Activated T-helper 1 cell treated with Interleukin-2 at 50 U/mL for 16 hours (primary cell): ENCODE measurements at regions not wholly inside any gene's neighbourhood (a gene's known extent, or its start where the extent isn't known, plus 50 kb on each side); places are given as distances from the start of the nearest gene placed in this dataset.
"Not testable (repeated sequence)": the region's sequence is repeated elsewhere in the genome, so short reads cannot be mapped to it uniquely, and the experiment has no call there.

Experiments
- DNase-seq: peaks from one replicate; pipeline ENCODE4 v3.0.0-alpha.2; 2020; ENCODE audit warnings: low read depth

- DNase-seq: no peak
These were observed 67.4 kb upstream of the ZNF746 start for GRCh38 chr7:149565096-149565382.

GRCh38 chr7:149564340-149565095, 66.9 kb upstream of the ZNF746 start:
- no peak for DNase-seq

GRCh38 chr7:149562602-149563001, 65.0 kb upstream of the ZNF746 start:
- DNase-seq: no peak

GRCh38 chr7:149561072-149561471, 63.5 kb upstream of the ZNF746 start:
- no peak for DNase-seq

- DNase-seq: no peak
These were observed 62.1 kb upstream of the ZNF746 start for GRCh38 chr7:149559711-149560110.

- no peak for DNase-seq
These were observed 60.7 kb upstream of the ZNF746 start for GRCh38 chr7:149558149-149558861.

GRCh38 chr7:149556525-149556924, 58.9 kb upstream of the ZNF746 start:
- DNase-seq: not testable (repeated sequence)

- DNase-seq: not testable (repeated sequence)
These were observed 57.2 kb upstream of the ZNF746 start for GRCh38 chr7:149554821-149555220.

GRCh38 chr7:149553991-149554390, 56.4 kb upstream of the ZNF746 start:
- not testable (repeated sequence) for DNase-seq

- no peak for DNase-seq
These were observed 55.2 kb upstream of the ZNF746 start for GRCh38 chr7:149552799-149553198.
